Fibroblast of lung (primary cell): ENCODE measurements at regions not wholly inside any gene's neighbourhood (a gene's known extent, or its start where the extent isn't known, plus 50 kb on each side); places are given as distances from the start of the nearest gene placed in this dataset.
A peak's percentile ranks its signal among the peaks of the same experiment; 100 is the strongest.

Experiments
- DNase-seq, 2 donors: peaks; one replicate each; pipeline versions ENCODE4 v3.0.0 to v3.0.0-alpha.2; 2010; ENCODE audit warnings: low read depth in 2 of 2
- H2AFZ ChIP-seq: 2 replicates; pipeline ENCODE4 v1.5.1; 2012; ENCODE audit warnings: low read length, control low read depth, inconsistent platforms
- H3K27ac ChIP-seq: 2 replicates; pipeline ENCODE4 v1.5.1; 2011; ENCODE audit warnings: low read length, control low read depth; ENCODE audit not compliant: insufficient read depth
- H3K27me3 ChIP-seq: 2 replicates; pipeline ENCODE4 v1.5.1; 2011; ENCODE audit warnings: mild to moderate bottlenecking, low read length; ENCODE audit not compliant: control insufficient read depth, insufficient read depth
- H3K36me3 ChIP-seq: 2 replicates; pipeline ENCODE4 v1.5.1; 2011; ENCODE audit warnings: low read length; ENCODE audit not compliant: control insufficient read depth, insufficient read depth
- H3K4me1 ChIP-seq: 2 replicates; pipeline ENCODE4 v1.5.1; 2011; ENCODE audit warnings: low read length; ENCODE audit not compliant: control insufficient read depth, insufficient read depth; ENCODE audit errors: extremely low read depth
- H3K4me2 ChIP-seq: 2 replicates; pipeline ENCODE4 v1.5.1; 2011; ENCODE audit warnings: low read length, control low read depth; ENCODE audit not compliant: insufficient read depth; ENCODE audit errors: extremely low read depth
- H3K4me3 ChIP-seq, 4 experiments: fragments of 200-600 bp in 1 of 4; sonication (generic) in 1 of 4; replicated peaks in 1 of 4; 2 replicates each; pipeline ENCODE4 v1.5.1; 2011 to 2016; ENCODE audit warnings: low read length in 4 of 4, low read depth in 3 of 4, mild to moderate bottlenecking in 3 of 4, control low read depth in 2 of 4, inconsistent platforms in 1 of 4, mixed read lengths in 1 of 4; ENCODE audit not compliant: insufficient read depth in 1 of 4; ENCODE audit errors: control extremely low read depth in 1 of 4
- H3K79me2 ChIP-seq: 2 replicates; pipeline ENCODE4 v1.5.1; 2012; ENCODE audit warnings: mild to moderate bottlenecking, low read length, inconsistent platforms; ENCODE audit not compliant: control insufficient read depth, insufficient read depth
- H3K9ac ChIP-seq: 2 replicates; pipeline ENCODE4 v1.5.1; 2011; ENCODE audit warnings: mild to moderate bottlenecking, low read length, control low read depth; ENCODE audit not compliant: insufficient read depth
- H3K9me3 ChIP-seq: 2 replicates; pipeline ENCODE4 v1.5.1; 2012; ENCODE audit warnings: low read depth, low read length; ENCODE audit not compliant: control insufficient read depth, insufficient read depth
- H4K20me1 ChIP-seq: 2 replicates; pipeline ENCODE4 v1.5.1; 2011; ENCODE audit warnings: low read length; ENCODE audit not compliant: control insufficient read depth, insufficient read depth; ENCODE audit errors: extremely low read depth
- CTCF ChIP-seq, 2 donors: IDR thresholded peaks in 1 of 2; conservative IDR thresholded peaks in 1 of 2; 1 replicate in 1 of 2; 2 replicates in 1 of 2; pipeline ENCODE4 v1.5.1; 2011 to 2012; ENCODE audit warnings: low read length in 2 of 2, control low read depth in 1 of 2, inconsistent platforms in 1 of 2, low read depth in 1 of 2, mild to moderate bottlenecking in 1 of 2
- EZH2 ChIP-seq: IDR thresholded peaks from 2 replicates; pipeline ENCODE4 v1.5.1; 2012; ENCODE audit warnings: low read length, control low read depth, mild to moderate bottlenecking; ENCODE audit errors: missing control alignments

- Histone ChIP-seq H3K4me2 (no peak overlapping the region), H3K9me3 (no peaks in the 10 kb centered on the region), H3K4me3 (no peak overlapping the region), H3K9ac (no peak overlapping the region), H4K20me1 (no peaks in the 10 kb centered on the region), H3K4me1 (no peaks in the 10 kb centered on the region), H3K27ac (no peak overlapping the region), H3K27me3 (no peaks in the 10 kb centered on the region), H3K79me2 (no peaks in the 10 kb centered on the region), H3K36me3 (no peaks in the 10 kb centered on the region), H2AFZ (no peak overlapping the region)
- peak; percentile 63 to 91 for DNase-seq
- TF ChIP-seq CTCF (conservative IDR thresholded peaks at IDR 0.05 in 1 of 2, IDR thresholded peaks at IDR 0.05 in 1 of 2; ENCODE audit: low read depth in 1 of 2, low read length in 2 of 2) (no peak), EZH2 (no peak)
Observed at GRCh38 chr3:25000971-25001591, 427.0 kb upstream of the RARB start.

- DNase-seq = no peak
- Histone ChIP-seq H3K27ac (no peak overlapping the region), H3K9me3 (no peaks in the 10 kb centered on the region), H3K79me2 (no peaks in the 10 kb centered on the region), H4K20me1 (no peaks in the 10 kb centered on the region), H3K36me3 (no peaks in the 10 kb centered on the region), H2AFZ (no peak overlapping the region), H3K4me3 (no peak overlapping the region), H3K4me1 (no peaks in the 10 kb centered on the region), H3K9ac (no peak overlapping the region), H3K4me2 (no peak overlapping the region), H3K27me3 (no peaks in the 10 kb centered on the region)
- no peak for TF ChIP-seq EZH2
- TF ChIP-seq CTCF (conservative IDR thresholded peaks at IDR 0.05 in 1 of 2, IDR thresholded peaks at IDR 0.05 in 1 of 2; ENCODE audit: low read depth in 1 of 2, low read length in 2 of 2) = no peak
Observed at GRCh38 chr3:25002052-25002451, 426.0 kb upstream of the RARB start.

DNA sequence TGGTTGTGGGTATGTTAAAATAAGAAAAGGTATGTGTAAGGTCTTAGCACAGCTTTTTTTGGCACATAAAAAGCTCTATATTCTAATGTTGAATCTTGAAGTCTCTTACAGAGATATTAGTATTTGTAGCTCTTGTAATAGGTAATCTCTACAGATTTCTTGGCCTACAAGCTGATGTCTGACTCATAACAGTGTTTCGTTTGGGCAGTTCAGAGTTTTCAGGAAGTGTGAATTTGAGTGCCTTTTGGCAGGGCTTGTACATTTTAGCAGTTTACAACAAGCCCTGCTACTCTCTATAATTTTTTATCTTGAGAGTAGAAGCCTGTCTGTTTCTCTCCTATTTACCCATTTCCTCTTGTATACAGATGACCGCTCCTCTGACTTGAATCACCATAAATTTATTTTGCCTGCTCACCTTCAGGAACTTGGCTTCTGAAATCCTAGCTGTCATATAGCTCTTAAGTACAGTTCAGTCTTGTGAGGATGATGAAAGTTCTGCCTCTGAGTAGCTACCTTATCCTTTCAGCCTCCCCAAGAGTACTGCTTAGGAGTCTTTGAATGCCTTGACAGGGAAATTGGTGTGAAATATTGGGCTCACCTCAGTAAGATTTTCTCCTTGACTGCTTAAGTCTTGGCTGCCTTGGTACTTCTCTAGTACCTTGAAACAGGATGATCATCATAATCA lies 419.9 kb upstream of the RARB start:
- Histone ChIP-seq H3K9ac (no peak overlapping the region), H3K9me3 (no peaks in the 10 kb centered on the region), H4K20me1 (no peaks in the 10 kb centered on the region), H3K27me3 (no peaks in the 10 kb centered on the region), H3K79me2 (no peaks in the 10 kb centered on the region), H3K4me1 (no peaks in the 10 kb centered on the region), H3K36me3 (no peaks in the 10 kb centered on the region), H3K4me3 (no peak overlapping the region), H2AFZ (no peak overlapping the region), H3K4me2 (no peak overlapping the region), H3K27ac (no peak overlapping the region)
- TF ChIP-seq EZH2 (no peak), CTCF (conservative IDR thresholded peaks at IDR 0.05 in 1 of 2, IDR thresholded peaks at IDR 0.05 in 1 of 2; ENCODE audit: low read depth in 1 of 2, low read length in 2 of 2) (no peak)
- peak; percentile 63 to 70 for DNase-seq
